Endothelial cell of umbilical vein (primary cell): ENCODE measurements at regions not wholly inside any gene's neighbourhood (a gene's known extent, or its start where the extent isn't known, plus 50 kb on each side); places are given as distances from the start of the nearest gene placed in this dataset.

ENCODE experiments used
- EZH2 ChIP-seq: IDR thresholded peaks from 2 replicates; pipeline ENCODE4 v1.6.1; 2012; ENCODE audit warnings: borderline replicate concordance, low read depth, mild to moderate bottlenecking, moderate library complexity, low read length, inconsistent platforms; ENCODE audit not compliant: severe bottlenecking
- FOS ChIP-seq: IDR thresholded peaks from 2 replicates; pipeline ENCODE4 v1.6.1; 2011; ENCODE audit warnings: mild to moderate bottlenecking, low read length, moderate library complexity, borderline replicate concordance; ENCODE audit not compliant: insufficient read depth
- JUN ChIP-seq: IDR thresholded peaks from 2 replicates; pipeline ENCODE4 v1.6.1; 2011; ENCODE audit warnings: borderline replicate concordance, low read depth; ENCODE audit not compliant: insufficient read length, insufficient read depth
- POLR2A ChIP-seq: IDR thresholded peaks from 2 replicates; pipeline ENCODE4 v1.6.1; 2012; ENCODE audit warnings: low read depth, mild to moderate bottlenecking, control low read depth, low read length
- POLR2AphosphoS5 ChIP-seq: IDR thresholded peaks from 2 replicates; pipeline ENCODE4 v1.6.1; 2012; ENCODE audit warnings: low read depth, mild to moderate bottlenecking, control low read depth, low read length, moderate library complexity; ENCODE audit not compliant: insufficient read depth
- TF ChIP-seq, protein P1 (sequence below), 2 donors: IDR thresholded peaks; 1 replicate in 1 of 2; 2 replicates in 1 of 2; pipeline ENCODE4 v1.5.1; 2011; ENCODE audit warnings: low read length in 2 of 2, mild to moderate bottlenecking in 2 of 2, moderate library complexity in 2 of 2, control low read depth in 1 of 2, inconsistent platforms in 1 of 2, low read depth in 1 of 2; ENCODE audit not compliant: insufficient read depth in 1 of 2; ENCODE audit errors: extremely low read depth in 1 of 2
- TF ChIP-seq, protein P2 (sequence below): IDR thresholded peaks from 2 replicates; pipeline ENCODE4 v1.6.1; 2011; ENCODE audit not compliant: insufficient read depth, insufficient read length

DNA sequence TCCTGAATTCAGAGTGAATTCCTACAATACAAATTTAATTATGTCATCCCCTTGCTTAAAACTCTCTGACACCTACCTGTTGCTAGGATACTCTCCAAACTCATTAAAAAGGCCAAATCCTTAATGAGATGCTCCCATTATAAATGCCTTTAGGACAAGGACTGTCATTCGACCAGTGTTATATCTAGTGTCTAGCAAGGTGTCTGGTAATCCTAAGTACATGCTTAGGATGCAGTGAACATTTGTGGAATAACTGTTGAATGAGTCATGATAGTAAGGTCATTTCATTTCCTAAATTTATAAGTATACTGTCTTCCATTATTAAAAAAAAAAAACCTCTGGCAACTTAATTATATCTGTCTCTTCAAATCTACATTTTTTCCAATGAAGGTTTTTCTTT lies 588.9 kb upstream of the NRXN1 start:
- TF ChIP-seq, protein P1, sequence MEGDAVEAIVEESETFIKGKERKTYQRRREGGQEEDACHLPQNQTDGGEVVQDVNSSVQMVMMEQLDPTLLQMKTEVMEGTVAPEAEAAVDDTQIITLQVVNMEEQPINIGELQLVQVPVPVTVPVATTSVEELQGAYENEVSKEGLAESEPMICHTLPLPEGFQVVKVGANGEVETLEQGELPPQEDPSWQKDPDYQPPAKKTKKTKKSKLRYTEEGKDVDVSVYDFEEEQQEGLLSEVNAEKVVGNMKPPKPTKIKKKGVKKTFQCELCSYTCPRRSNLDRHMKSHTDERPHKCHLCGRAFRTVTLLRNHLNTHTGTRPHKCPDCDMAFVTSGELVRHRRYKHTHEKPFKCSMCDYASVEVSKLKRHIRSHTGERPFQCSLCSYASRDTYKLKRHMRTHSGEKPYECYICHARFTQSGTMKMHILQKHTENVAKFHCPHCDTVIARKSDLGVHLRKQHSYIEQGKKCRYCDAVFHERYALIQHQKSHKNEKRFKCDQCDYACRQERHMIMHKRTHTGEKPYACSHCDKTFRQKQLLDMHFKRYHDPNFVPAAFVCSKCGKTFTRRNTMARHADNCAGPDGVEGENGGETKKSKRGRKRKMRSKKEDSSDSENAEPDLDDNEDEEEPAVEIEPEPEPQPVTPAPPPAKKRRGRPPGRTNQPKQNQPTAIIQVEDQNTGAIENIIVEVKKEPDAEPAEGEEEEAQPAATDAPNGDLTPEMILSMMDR (IDR thresholded peaks at IDR 0.05; ENCODE audit: extremely low read depth in 1 of 2, insufficient read depth in 1 of 2, low read depth in 1 of 2, low read length in 2 of 2): no peak
- TF ChIP-seq POLR2A (no peak), POLR2AphosphoS5 (no peak), JUN (peak; percentile 60), EZH2 (no peak), FOS (peak; percentile 70)
- TF ChIP-seq, protein P2, sequence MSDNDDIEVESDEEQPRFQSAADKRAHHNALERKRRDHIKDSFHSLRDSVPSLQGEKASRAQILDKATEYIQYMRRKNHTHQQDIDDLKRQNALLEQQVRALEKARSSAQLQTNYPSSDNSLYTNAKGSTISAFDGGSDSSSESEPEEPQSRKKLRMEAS: no peak
